ENCODE measurements at regions not wholly inside any gene's neighbourhood (a gene's known extent, or its start where the extent isn't known, plus 50 kb on each side); places are given as distances from the start of the nearest gene placed in this dataset.

- no peaks in the 10 kb centered on the region for H3K27me3 ChIP-seq (ENCODE audit: control insufficient read depth in 2 of 2, insufficient read depth in 2 of 2, low read length in 2 of 2)
- no peaks in the 10 kb centered on the region for H3K36me3 ChIP-seq (ENCODE audit: control insufficient read depth in 2 of 3, insufficient read depth in 3 of 3, low read length in 3 of 3)
- ChIA-PET CTCF (no interaction called here), POLR2A (no interaction called here)
- H3K4me3 ChIP-seq (ENCODE audit: low read length): no peak overlapping the region
- H3K9me3 ChIP-seq (ENCODE audit: control insufficient read depth in 2 of 3, low read length in 3 of 3): no peaks in the 10 kb centered on the region
- no peaks in the 10 kb centered on the region for H3K36me3 Mint-ChIP-seq
- no peak for DNase-seq
- ATAC-seq: no peak
- H3K4me3 Mint-ChIP-seq: no peak overlapping the region
- intact Hi-C loops (cut with micrococcal nuclease): no loop called here
- H3K4me1 Mint-ChIP-seq: no peaks in the 10 kb centered on the region
- no peak overlapping the region for H3K27ac ChIP-seq (ENCODE audit: low read depth, low read length)
- no peak overlapping the region for H3K27ac Mint-ChIP-seq
- H3K4me1 ChIP-seq (ENCODE audit: control insufficient read depth in 2 of 2, insufficient read depth in 2 of 2, low read length in 2 of 2): no peaks in the 10 kb centered on the region
- peaks cover 0 to 16% (median 7%) of the 10 kb centered on the region in 5 donors for H3K27me3 Mint-ChIP-seq
- H3K9me3 Mint-ChIP-seq: peaks cover 0 to 4% (median 0%) of the 10 kb centered on the region in 11 donors
Observed at GRCh38 chr10:58973235-58973595, 203.2 kb upstream of the PHYHIPL start.

DNA sequence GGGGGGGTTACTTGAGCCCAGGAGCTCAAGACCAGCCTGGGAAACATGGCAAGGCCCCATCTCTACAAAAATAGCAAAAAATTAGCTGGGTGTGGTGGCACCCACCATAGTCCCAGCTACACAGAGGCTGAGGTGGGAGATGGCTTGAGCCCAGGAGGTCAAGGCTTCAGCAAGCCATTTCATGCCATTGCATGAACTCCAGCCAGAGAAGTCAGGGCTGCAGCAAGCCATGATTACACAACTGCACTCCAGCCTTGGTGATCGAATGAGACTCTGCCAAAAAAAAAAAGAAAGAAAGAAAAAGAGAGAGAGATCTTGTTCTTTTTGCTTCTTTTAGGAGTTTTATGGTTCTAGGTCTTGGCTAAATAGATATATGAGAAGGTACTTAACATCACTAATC, 200.2 kb upstream of the PHYHIPL start:
- DNase-seq (no peak), ATAC-seq (no peak)
- peaks cover 0 to 15% (median 4%) of the 10 kb centered on the region in 5 donors for H3K27me3 Mint-ChIP-seq
- Histone ChIP-seq H3K36me3 (ENCODE audit: control insufficient read depth in 2 of 3, insufficient read depth in 3 of 3, low read length in 3 of 3) (no peaks in the 10 kb centered on the region), H3K9me3 (ENCODE audit: control insufficient read depth in 2 of 3, low read length in 3 of 3) (no peaks in the 10 kb centered on the region), H3K4me3 (ENCODE audit: low read length) (no peak overlapping the region), H3K27ac (ENCODE audit: low read depth, low read length) (no peak overlapping the region), H3K4me1 (ENCODE audit: control insufficient read depth in 2 of 2, insufficient read depth in 2 of 2, low read length in 2 of 2) (no peaks in the 10 kb centered on the region), H3K27me3 (ENCODE audit: control insufficient read depth in 2 of 2, insufficient read depth in 2 of 2, low read length in 2 of 2) (no peaks in the 10 kb centered on the region)
- ChIA-PET CTCF (no interaction called here), POLR2A (no interaction called here)
- intact Hi-C loops (cut with micrococcal nuclease): no loop called here
- no peak overlapping the region for H3K27ac Mint-ChIP-seq
- no peaks in the 10 kb centered on the region for H3K36me3 Mint-ChIP-seq
- H3K4me1 Mint-ChIP-seq: no peaks in the 10 kb centered on the region
- no peak overlapping the region for H3K4me3 Mint-ChIP-seq
- H3K9me3 Mint-ChIP-seq: peaks cover 0 to 4% (median 0%) of the 10 kb centered on the region in 11 donors

- Mint-ChIP-seq H3K27me3 (peaks cover 0 to 15% (median 4%) of the 10 kb centered on the region in 5 donors), H3K4me3 (no peak overlapping the region), H3K4me1 (no peaks in the 10 kb centered on the region), H3K9me3 (peaks cover 0 to 4% (median 0%) of the 10 kb centered on the region in 11 donors), H3K36me3 (no peaks in the 10 kb centered on the region), H3K27ac (no peak overlapping the region)
- no peaks in the 10 kb centered on the region for H3K9me3 ChIP-seq (ENCODE audit: control insufficient read depth in 2 of 3, low read length in 3 of 3)
- CTCF ChIA-PET: no interaction called here
- no peaks in the 10 kb centered on the region for H3K4me1 ChIP-seq (ENCODE audit: control insufficient read depth in 2 of 2, insufficient read depth in 2 of 2, low read length in 2 of 2)
- no peak overlapping the region for H3K4me3 ChIP-seq (ENCODE audit: low read length)
- H3K27me3 ChIP-seq (ENCODE audit: control insufficient read depth in 2 of 2, insufficient read depth in 2 of 2, low read length in 2 of 2): no peaks in the 10 kb centered on the region
- intact Hi-C loops (cut with micrococcal nuclease): no loop called here
- ATAC-seq (no peak), DNase-seq (no peak)
- no peak overlapping the region for H3K27ac ChIP-seq (ENCODE audit: low read depth, low read length)
- POLR2A ChIA-PET: no interaction called here
- no peaks in the 10 kb centered on the region for H3K36me3 ChIP-seq (ENCODE audit: control insufficient read depth in 2 of 3, insufficient read depth in 3 of 3, low read length in 3 of 3)
Observed at GRCh38 chr10:58979711-58980110, 196.7 kb upstream of the PHYHIPL start.

GRCh38 chr10:58980826-58981415, 195.5 kb upstream of the PHYHIPL start:
- ChIA-PET CTCF (no interaction called here), POLR2A (no interaction called here)
- peaks cover 0 to 4% (median 0%) of the 10 kb centered on the region in 11 donors for H3K9me3 Mint-ChIP-seq
- Histone ChIP-seq H3K4me3 (ENCODE audit: low read length) (no peak overlapping the region), H3K27me3 (ENCODE audit: control insufficient read depth in 2 of 2, insufficient read depth in 2 of 2, low read length in 2 of 2) (no peaks in the 10 kb centered on the region), H3K9me3 (ENCODE audit: control insufficient read depth in 2 of 3, low read length in 3 of 3) (no peaks in the 10 kb centered on the region), H3K4me1 (ENCODE audit: control insufficient read depth in 2 of 2, insufficient read depth in 2 of 2, low read length in 2 of 2) (no peaks in the 10 kb centered on the region), H3K27ac (ENCODE audit: low read depth, low read length) (no peak overlapping the region), H3K36me3 (ENCODE audit: control insufficient read depth in 2 of 3, insufficient read depth in 3 of 3, low read length in 3 of 3) (no peaks in the 10 kb centered on the region)
- no peak overlapping the region for H3K27ac Mint-ChIP-seq
- no peaks in the 10 kb centered on the region for H3K4me1 Mint-ChIP-seq
- intact Hi-C loops (cut with micrococcal nuclease): no loop called here
- DNase-seq: no peak
- no peaks in the 10 kb centered on the region for H3K36me3 Mint-ChIP-seq
- no peak for ATAC-seq
- H3K27me3 Mint-ChIP-seq: peaks cover 0 to 15% (median 4%) of the 10 kb centered on the region in 5 donors
- no peak overlapping the region for H3K4me3 Mint-ChIP-seq

DNA sequence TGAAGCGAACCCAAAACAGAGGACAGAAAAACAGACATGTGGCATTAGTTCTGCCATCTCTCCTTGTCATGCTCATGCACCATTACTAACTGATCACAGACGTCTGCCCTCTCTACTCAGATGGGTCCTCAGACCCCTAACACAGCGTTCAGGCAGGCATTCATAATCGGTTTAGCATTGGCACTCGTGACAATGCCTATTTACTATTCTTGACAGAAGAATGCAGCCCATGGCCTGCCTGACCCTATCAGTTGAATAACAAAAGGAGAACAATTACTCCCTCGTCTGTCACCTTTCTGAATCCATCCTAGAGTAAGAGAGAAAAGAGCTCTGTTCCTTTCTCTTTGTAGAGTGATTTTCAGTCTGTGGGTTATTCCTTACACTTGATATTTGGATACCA, 194.6 kb upstream of the PHYHIPL start:
- POLR2A ChIA-PET: no interaction called here
- Mint-ChIP-seq H3K9me3 (peaks cover 0 to 4% (median 0%) of the 10 kb centered on the region in 11 donors), H3K4me3 (no peak overlapping the region), H3K36me3 (no peaks in the 10 kb centered on the region), H3K27ac (no peak overlapping the region), H3K27me3 (peaks cover 0 to 15% (median 4%) of the 10 kb centered on the region in 5 donors), H3K4me1 (no peaks in the 10 kb centered on the region)
- H3K27ac ChIP-seq (ENCODE audit: low read depth, low read length): no peak overlapping the region
- DNase-seq (no peak), ATAC-seq (no peak)
- H3K36me3 ChIP-seq (ENCODE audit: control insufficient read depth in 2 of 3, insufficient read depth in 3 of 3, low read length in 3 of 3): no peaks in the 10 kb centered on the region
- no peaks in the 10 kb centered on the region for H3K27me3 ChIP-seq (ENCODE audit: control insufficient read depth in 2 of 2, insufficient read depth in 2 of 2, low read length in 2 of 2)
- CTCF ChIA-PET: no interaction called here
- H3K9me3 ChIP-seq (ENCODE audit: control insufficient read depth in 2 of 3, low read length in 3 of 3): no peaks in the 10 kb centered on the region
- no peaks in the 10 kb centered on the region for H3K4me1 ChIP-seq (ENCODE audit: control insufficient read depth in 2 of 2, insufficient read depth in 2 of 2, low read length in 2 of 2)
- no peak overlapping the region for H3K4me3 ChIP-seq (ENCODE audit: low read length)
- intact Hi-C loops (cut with micrococcal nuclease): no loop called here

DNA sequence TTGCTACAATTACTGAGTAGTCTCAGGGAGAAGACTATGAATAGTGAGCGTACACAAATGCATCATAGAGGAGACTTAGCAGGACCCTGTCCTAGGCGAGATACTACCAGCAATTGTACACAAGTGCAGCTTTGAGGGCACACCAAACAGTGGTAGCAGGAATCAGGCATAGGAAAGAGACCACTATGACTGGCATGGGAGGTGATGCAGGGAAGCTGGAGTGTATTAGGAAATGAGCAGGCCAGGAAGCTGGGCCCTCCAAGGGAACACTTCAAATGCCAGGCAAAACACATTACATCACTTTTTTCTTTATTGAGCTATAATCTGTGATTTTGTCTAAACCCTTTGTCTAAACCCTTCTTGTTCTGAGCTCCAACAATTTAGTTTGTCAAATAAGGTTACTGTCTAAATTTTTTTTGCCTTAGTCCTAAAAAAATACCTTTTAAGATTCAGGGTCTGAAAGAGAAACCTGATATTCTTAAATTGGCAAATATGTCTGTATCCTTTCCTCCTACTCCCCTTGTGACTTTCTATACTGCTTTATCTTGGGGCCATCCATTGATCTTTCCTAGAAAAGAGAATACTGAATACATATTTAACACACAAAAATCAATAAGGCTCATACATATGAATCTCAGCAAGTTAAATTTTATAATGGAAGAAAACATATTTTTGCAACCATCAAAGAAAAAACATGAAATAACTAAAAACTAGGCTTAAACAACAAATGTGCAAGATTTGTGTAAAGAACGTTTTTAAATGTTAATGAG, 193.8 kb upstream of the PHYHIPL start:
- no peak overlapping the region for H3K4me3 ChIP-seq (ENCODE audit: low read length)
- H3K4me1 Mint-ChIP-seq: no peaks in the 10 kb centered on the region
- no peaks in the 10 kb centered on the region for H3K36me3 ChIP-seq (ENCODE audit: control insufficient read depth in 2 of 3, insufficient read depth in 3 of 3, low read length in 3 of 3)
- peaks cover 0 to 14% (median 4%) of the 10 kb centered on the region in 5 donors for H3K27me3 Mint-ChIP-seq
- no peaks in the 10 kb centered on the region for H3K27me3 ChIP-seq (ENCODE audit: control insufficient read depth in 2 of 2, insufficient read depth in 2 of 2, low read length in 2 of 2)
- H3K4me3 Mint-ChIP-seq: no peak overlapping the region
- no peak overlapping the region for H3K27ac Mint-ChIP-seq
- ATAC-seq (no peak), DNase-seq (no peak)
- intact Hi-C loops (cut with micrococcal nuclease): no loop called here
- H3K36me3 Mint-ChIP-seq: no peaks in the 10 kb centered on the region
- ChIA-PET CTCF (interaction anchor here (0.6 kb wide), 2 partner anchors 23 to 80 kb away, joined by 3 read pairs; no protein-coding TSS in a partner anchor), POLR2A (no interaction called here)
- no peaks in the 10 kb centered on the region for H3K4me1 ChIP-seq (ENCODE audit: control insufficient read depth in 2 of 2, insufficient read depth in 2 of 2, low read length in 2 of 2)
- no peak overlapping the region for H3K27ac ChIP-seq (ENCODE audit: low read depth, low read length)
- no peaks in the 10 kb centered on the region for H3K9me3 ChIP-seq (ENCODE audit: control insufficient read depth in 2 of 3, low read length in 3 of 3)
- H3K9me3 Mint-ChIP-seq: peaks cover 0 to 4% (median 0%) of the 10 kb centered on the region in 11 donors

- H3K27me3 ChIP-seq (ENCODE audit: control insufficient read depth in 2 of 2, insufficient read depth in 2 of 2, low read length in 2 of 2): no peaks in the 10 kb centered on the region
- peaks cover 0 to 13% (median 4%) of the 10 kb centered on the region in 11 donors for H3K9me3 Mint-ChIP-seq
- ATAC-seq: no peak
- ChIA-PET CTCF (no interaction called here), POLR2A (no interaction called here)
- no peaks in the 10 kb centered on the region for H3K4me1 Mint-ChIP-seq
- H3K36me3 Mint-ChIP-seq: peaks cover 0 to 3% (median 0%) of the 10 kb centered on the region in 5 donors
- no peaks in the 10 kb centered on the region for H3K4me1 ChIP-seq (ENCODE audit: control insufficient read depth in 2 of 2, insufficient read depth in 2 of 2, low read length in 2 of 2)
- no peak for DNase-seq
- no peak overlapping the region for H3K27ac ChIP-seq (ENCODE audit: low read depth, low read length)
- no peaks in the 10 kb centered on the region for H3K36me3 ChIP-seq (ENCODE audit: control insufficient read depth in 2 of 3, insufficient read depth in 3 of 3, low read length in 3 of 3)
- intact Hi-C loops (cut with micrococcal nuclease): no loop called here
- no peak overlapping the region for H3K27ac Mint-ChIP-seq
- no peak overlapping the region for H3K4me3 ChIP-seq (ENCODE audit: low read length)
- no peak overlapping the region for H3K4me3 Mint-ChIP-seq
- H3K9me3 ChIP-seq (ENCODE audit: control insufficient read depth in 2 of 3, low read length in 3 of 3): peaks cover 0 to 7% (median 0%) of the 10 kb centered on the region in 3 experiments
- peaks cover 0 to 4% (median 0%) of the 10 kb centered on the region in 5 donors for H3K27me3 Mint-ChIP-seq
Observed at GRCh38 chr10:58985216-58985615, 191.2 kb upstream of the PHYHIPL start.

Measured in naive thymus-derived CD4-positive, alpha-beta T cell (primary cell).